Osteoblast (primary cell): ENCODE measurements at regions not wholly inside any gene's neighbourhood (a gene's known extent, or its start where the extent isn't known, plus 50 kb on each side); places are given as distances from the start of the nearest gene placed in this dataset.

Experiments used
- DNase-seq: peaks from one replicate; pipeline ENCODE4 v3.0.0; 2011; ENCODE audit warnings: low spot score, mixed read lengths; ENCODE audit not compliant: insufficient read length; ENCODE audit errors: missing footprints
- H2AFZ ChIP-seq: 2 replicates; pipeline ENCODE4 v1.6.0; 2011; ENCODE audit warnings: mild to moderate bottlenecking, low read length
- H3K27ac ChIP-seq: 2 replicates; pipeline ENCODE4 v1.5.1; 2011; ENCODE audit warnings: mild to moderate bottlenecking, low read depth, low read length, moderate library complexity
- H3K27me3 ChIP-seq: 2 replicates; pipeline ENCODE4 v1.6.0; 2012; ENCODE audit warnings: mild to moderate bottlenecking, control low read depth, inconsistent platforms, low read length, moderate library complexity; ENCODE audit not compliant: insufficient read depth
- H3K36me3 ChIP-seq: 2 replicates; pipeline ENCODE4 v1.5.1; 2011; ENCODE audit warnings: mild to moderate bottlenecking, low read length, control low read depth, moderate library complexity; ENCODE audit not compliant: insufficient read depth
- H3K4me1 ChIP-seq: 2 replicates; pipeline ENCODE4 v1.5.1; 2011; ENCODE audit warnings: mild to moderate bottlenecking, low read length, control low read depth, moderate library complexity; ENCODE audit not compliant: insufficient read depth
- H3K4me2 ChIP-seq: 2 replicates; pipeline ENCODE4 v1.6.0; 2011; ENCODE audit warnings: mild to moderate bottlenecking, low read length; ENCODE audit not compliant: insufficient read depth
- H3K4me3 ChIP-seq: fragments of 200-600 bp; sonication (generic); 3 replicates; pipeline ENCODE4 v1.5.1; 2012; ENCODE audit warnings: mild to moderate bottlenecking, low read length, inconsistent platforms; ENCODE audit not compliant: insufficient read depth
- H3K79me2 ChIP-seq: 2 replicates; pipeline ENCODE4 v1.6.0; 2012; ENCODE audit warnings: mild to moderate bottlenecking, low read length, control low read depth, inconsistent platforms; ENCODE audit not compliant: insufficient read depth
- H3K9me3 ChIP-seq: 2 replicates; pipeline ENCODE4 v1.5.1; 2011; ENCODE audit warnings: low read depth, low read length, control low read depth
- H4K20me1 ChIP-seq: 2 replicates; pipeline ENCODE4 v1.6.0; 2012; ENCODE audit warnings: mild to moderate bottlenecking, low read length, control low read depth; ENCODE audit not compliant: insufficient read depth
- CTCF ChIP-seq: IDR thresholded peaks from 2 replicates; pipeline ENCODE4 v1.5.1; 2011; ENCODE audit warnings: mild to moderate bottlenecking, low read depth, low read length, moderate library complexity; ENCODE audit errors: extremely low read depth

DNA sequence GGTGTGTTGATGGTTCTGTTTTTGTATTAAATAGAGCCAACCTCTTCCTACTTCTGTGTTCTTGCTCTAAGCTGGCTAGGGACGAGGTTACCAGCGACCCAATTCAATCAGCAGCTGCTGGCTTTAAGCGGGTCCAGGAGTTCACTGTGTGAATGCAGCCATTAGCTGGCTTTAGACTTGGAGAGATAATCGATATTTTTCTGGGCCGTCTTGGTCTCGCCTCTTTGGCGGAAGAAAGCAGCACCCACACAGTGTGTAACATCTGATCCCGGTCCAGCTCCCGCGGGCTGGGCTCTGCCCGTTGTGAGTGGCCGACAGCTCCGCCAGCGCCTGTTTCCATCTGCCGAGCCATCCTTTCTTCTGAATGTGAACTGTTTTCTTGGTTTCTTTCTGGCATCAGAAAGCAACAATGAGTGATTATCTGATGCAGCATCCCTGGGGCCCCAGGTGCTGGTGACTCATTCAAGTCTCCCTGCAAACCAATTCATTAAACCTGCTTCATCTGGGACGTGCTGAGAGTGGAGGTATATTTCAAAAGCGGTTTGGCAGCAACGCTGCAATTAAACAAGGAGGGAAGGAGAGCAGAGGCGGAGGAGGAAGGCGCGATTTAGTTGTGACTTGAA is 90.8 kb upstream of the IRX4 start:
- H3K79me2 ChIP-seq, result no peaks in the 10 kb centered on the region
- no peak overlapping the region for H3K4me2 ChIP-seq
- no peak for TF ChIP-seq CTCF
- DNase-seq, result no peak
- no peaks in the 10 kb centered on the region for H3K4me1 ChIP-seq
- H3K4me3 ChIP-seq, result no peak overlapping the region
- no peak overlapping the region for H2AFZ ChIP-seq
- no peaks in the 10 kb centered on the region for H3K9me3 ChIP-seq
- H3K27ac ChIP-seq, result no peak overlapping the region
- no peaks in the 10 kb centered on the region for H3K36me3 ChIP-seq
- no peaks in the 10 kb centered on the region for H4K20me1 ChIP-seq
- no peaks in the 10 kb centered on the region for H3K27me3 ChIP-seq

- Histone ChIP-seq H3K36me3 (no peaks in the 10 kb centered on the region), H3K27me3 (no peaks in the 10 kb centered on the region), H3K4me2 (no peak overlapping the region), H3K4me1 (no peaks in the 10 kb centered on the region), H3K27ac (no peak overlapping the region), H2AFZ (no peak overlapping the region), H3K4me3 (no peak overlapping the region), H3K9me3 (no peaks in the 10 kb centered on the region), H4K20me1 (no peaks in the 10 kb centered on the region), H3K79me2 (no peaks in the 10 kb centered on the region)
- peak; percentile 29 for DNase-seq
- TF ChIP-seq CTCF, result no peak
These were observed 89.2 kb upstream of the IRX4 start for GRCh38 chr5:1971944-1972343.

GRCh38 chr5:1967736-1968135 is 85.0 kb upstream of the IRX4 start:
- no peaks in the 10 kb centered on the region for H3K9me3 ChIP-seq
- no peaks in the 10 kb centered on the region for H3K4me1 ChIP-seq
- H3K4me2 ChIP-seq, result no peak overlapping the region
- H3K4me3 ChIP-seq, result no peak overlapping the region
- H2AFZ ChIP-seq, result no peak overlapping the region
- peak; percentile 27 for DNase-seq
- no peaks in the 10 kb centered on the region for H4K20me1 ChIP-seq
- no peak overlapping the region for H3K27ac ChIP-seq
- no peaks in the 10 kb centered on the region for H3K36me3 ChIP-seq
- TF ChIP-seq CTCF, result no peak
- H3K27me3 ChIP-seq, result no peaks in the 10 kb centered on the region
- H3K79me2 ChIP-seq, result no peaks in the 10 kb centered on the region

DNA sequence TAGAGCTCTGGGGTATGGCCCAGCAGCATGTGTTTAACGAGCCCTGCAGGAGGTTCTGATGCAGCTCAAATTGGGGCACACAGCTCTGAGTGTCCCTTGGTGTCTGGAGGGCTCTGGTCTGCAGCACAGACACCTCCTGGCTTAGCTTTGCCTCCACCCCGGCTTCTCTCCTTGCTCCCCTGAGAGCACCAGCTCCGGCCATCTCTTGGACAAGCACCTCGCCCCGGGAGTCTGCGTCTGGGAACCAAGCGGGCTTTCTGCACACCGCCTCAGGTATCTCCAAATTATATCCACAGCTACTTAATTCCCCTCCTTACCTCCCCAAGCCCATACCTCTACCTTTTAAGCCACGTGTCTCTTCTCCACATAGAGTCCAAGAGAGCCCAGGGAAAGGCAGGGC is 83.7 kb upstream of the IRX4 start:
- DNase-seq, result no peak
- Histone ChIP-seq H2AFZ (no peak overlapping the region), H3K36me3 (no peaks in the 10 kb centered on the region), H4K20me1 (no peaks in the 10 kb centered on the region), H3K4me3 (no peak overlapping the region), H3K27ac (no peak overlapping the region), H3K9me3 (no peaks in the 10 kb centered on the region), H3K4me1 (no peaks in the 10 kb centered on the region), H3K4me2 (no peak overlapping the region), H3K27me3 (no peaks in the 10 kb centered on the region), H3K79me2 (no peaks in the 10 kb centered on the region)
- TF ChIP-seq CTCF, result no peak
